Common myeloid progenitor, CD34-positive (primary cell): ENCODE measurements at regions not wholly inside any gene's neighbourhood (a gene's known extent, or its start where the extent isn't known, plus 50 kb on each side); places are given as distances from the start of the nearest gene placed in this dataset.

Experiments used
- CTCF ChIA-PET: fragments of 350-600 bp; sonication (Branson Sonifier 250); formaldehyde crosslinking; loops from one replicate; lab custom pipeline; 2021; ENCODE audit warnings: antibody characterized with exemption; lab: Charles Lee
- POLR2A ChIA-PET: fragments of 350-600 bp; sonication (Branson Sonifier 250); formaldehyde crosslinking; loops from one replicate; lab custom pipeline; 2021; ENCODE audit warnings: antibody characterized with exemption; lab: Charles Lee
- DNase-seq, 3 donors: peaks; one replicate each; pipeline versions ENCODE4 v3.0.0 to v3.0.0-alpha.2; 2013
- H3K27ac ChIP-seq, 2 experiments: 1 replicate in 1 of 2; 2 replicates in 1 of 2; pipeline ENCODE4 v1.7.0; 2013; ENCODE audit warnings: inconsistent platforms in 2 of 2, low read length in 2 of 2, mild to moderate bottlenecking in 2 of 2, low read depth in 1 of 2, moderate library complexity in 1 of 2; ENCODE audit not compliant: severe bottlenecking in 2 of 2, insufficient read depth in 1 of 2, poor library complexity in 1 of 2
- H3K27me3 ChIP-seq, 5 experiments: replicated peaks in 2 of 5; 1 replicate in 3 of 5; 2 replicates in 2 of 5; pipeline versions ENCODE4 v1.6.1 to v1.7.0; 2013; ENCODE audit warnings: low read length in 4 of 5, mild to moderate bottlenecking in 2 of 5, moderate library complexity in 2 of 5, inconsistent platforms in 1 of 5; ENCODE audit not compliant: insufficient read depth in 5 of 5, control insufficient read depth in 4 of 5
- H3K36me3 ChIP-seq, 4 experiments: 1 replicate in 2 of 4; 2 replicates in 2 of 4; pipeline versions ENCODE4 v1.6.1 to v1.7.0; 2013; ENCODE audit warnings: low read length in 3 of 4, control low read depth in 1 of 4, mild to moderate bottlenecking in 1 of 4; ENCODE audit not compliant: control insufficient read depth in 4 of 4, insufficient read depth in 4 of 4
- H3K4me1 ChIP-seq, 4 experiments: 1 replicate in 3 of 4; 2 replicates in 1 of 4; pipeline versions ENCODE4 v1.6.1 to v1.7.1; 2013; ENCODE audit warnings: low read length in 3 of 4, mild to moderate bottlenecking in 3 of 4, control low read depth in 1 of 4, inconsistent platforms in 1 of 4, moderate library complexity in 1 of 4; ENCODE audit not compliant: control insufficient read depth in 4 of 4, insufficient read depth in 4 of 4; ENCODE audit errors: control extremely low read depth in 1 of 4
- H3K4me3 ChIP-seq, 7 experiments: 1 replicate in 4 of 7; 2 replicates in 3 of 7; pipeline versions ENCODE4 v1.5.1 to v1.7.0; 2013; ENCODE audit warnings: mild to moderate bottlenecking in 7 of 7, low read length in 6 of 7, moderate library complexity in 6 of 7, inconsistent platforms in 2 of 7, low read depth in 2 of 7, control low read depth in 1 of 7; ENCODE audit not compliant: insufficient read depth in 4 of 7, control insufficient read depth in 1 of 7; ENCODE audit errors: extremely low read depth in 1 of 7
- H3K9me3 ChIP-seq, 5 experiments: 1 replicate in 4 of 5; 2 replicates in 1 of 5; pipeline versions ENCODE4 v1.6.1 to v1.7.1; 2013; ENCODE audit warnings: low read length in 4 of 5, mild to moderate bottlenecking in 2 of 5, inconsistent platforms in 1 of 5, low read depth in 1 of 5, moderate library complexity in 1 of 5; ENCODE audit not compliant: control insufficient read depth in 4 of 5, insufficient read depth in 2 of 5; ENCODE audit errors: control extremely low read depth in 1 of 5
- WGBS: methylation state at CpG from one replicate; pipeline ENCODE4 v1.1.5; 2013; ENCODE audit not compliant: insufficient coverage; 5-methylcytosine and 5-hydroxymethylcytosine counted together

GRCh38 chr9:115423646-115424045 is 305.7 kb upstream of the TNC start:
- no peaks in the 10 kb centered on the region for H3K36me3 ChIP-seq
- no peaks in the 10 kb centered on the region for H3K4me1 ChIP-seq
- no peaks in the 10 kb centered on the region for H3K27me3 ChIP-seq
- whole genome bisulfite sequencing = no CpG with 5 or more reads among the region's 3 CpGs
- ChIA-PET CTCF (no interaction called here), POLR2A (no interaction called here)
- H3K9me3 ChIP-seq = peaks cover 0 to 8% (median 0%) of the 10 kb centered on the region in 5 experiments
- no peak overlapping the region for H3K27ac ChIP-seq
- no peak for DNase-seq
- H3K4me3 ChIP-seq = no peak overlapping the region

- Histone ChIP-seq H3K27me3 (no peaks in the 10 kb centered on the region), H3K4me1 (no peaks in the 10 kb centered on the region), H3K9me3 (peaks cover 0 to 5% (median 0%) of the 10 kb centered on the region in 5 experiments), H3K36me3 (no peaks in the 10 kb centered on the region), H3K27ac (no peak overlapping the region), H3K4me3 (no peak overlapping the region)
- DNase-seq = no peak
- POLR2A ChIA-PET = no interaction called here
- CTCF ChIA-PET = no interaction called here
Observed at GRCh38 chr9:115425601-115426000, 307.6 kb upstream of the TNC start.

GRCh38 chr9:115437418-115437817 is 319.5 kb upstream of the TNC start:
- H3K36me3 ChIP-seq = no peaks in the 10 kb centered on the region
- H3K9me3 ChIP-seq = no peaks in the 10 kb centered on the region
- WGBS = no CpG with 5 or more reads among the region's 2 CpGs
- no peak overlapping the region for H3K4me3 ChIP-seq
- no peaks in the 10 kb centered on the region for H3K27me3 ChIP-seq
- ChIA-PET CTCF (no interaction called here), POLR2A (no interaction called here)
- no peak overlapping the region for H3K27ac ChIP-seq
- DNase-seq = no peak
- H3K4me1 ChIP-seq = no peaks in the 10 kb centered on the region

- 100% methylated on average over 3 of the region's 6 CpGs for WGBS
- H3K4me3 ChIP-seq = no peak overlapping the region
- no peak overlapping the region for H3K27ac ChIP-seq
- ChIA-PET POLR2A (no interaction called here), CTCF (no interaction called here)
- no peaks in the 10 kb centered on the region for H3K27me3 ChIP-seq
- H3K36me3 ChIP-seq = no peaks in the 10 kb centered on the region
- H3K4me1 ChIP-seq = no peaks in the 10 kb centered on the region
- DNase-seq = no peak
- no peaks in the 10 kb centered on the region for H3K9me3 ChIP-seq
Observed at GRCh38 chr9:115439641-115440040, 321.7 kb upstream of the TNC start.

- WGBS = 100% methylated on average over 1 of the region's 4 CpGs
- H3K27me3 ChIP-seq = no peaks in the 10 kb centered on the region
- no peak overlapping the region for H3K4me3 ChIP-seq
- ChIA-PET POLR2A (no interaction called here), CTCF (no interaction called here)
- no peak for DNase-seq
- H3K9me3 ChIP-seq = peaks cover 0 to under 1% (median 0%) of the 10 kb centered on the region in 5 experiments
- H3K4me1 ChIP-seq = no peaks in the 10 kb centered on the region
- no peaks in the 10 kb centered on the region for H3K36me3 ChIP-seq
- H3K27ac ChIP-seq = no peak overlapping the region
Observed at GRCh38 chr9:115442054-115442453, 324.1 kb upstream of the TNC start.

- WGBS = no CpG with 5 or more reads among the region's 2 CpGs
- CTCF ChIA-PET = no interaction called here
- no peak overlapping the region for H3K27ac ChIP-seq
- peaks cover 0 to 3% (median 0%) of the 10 kb centered on the region in 5 experiments for H3K9me3 ChIP-seq
- no peak for DNase-seq
- POLR2A ChIA-PET = no interaction called here
- no peak overlapping the region for H3K4me3 ChIP-seq
- H3K4me1 ChIP-seq = no peaks in the 10 kb centered on the region
- H3K36me3 ChIP-seq = no peaks in the 10 kb centered on the region
- no peaks in the 10 kb centered on the region for H3K27me3 ChIP-seq
Observed at GRCh38 chr9:115443890-115444289, 325.9 kb upstream of the TNC start.

- Histone ChIP-seq H3K4me1 (no peaks in the 10 kb centered on the region), H3K9me3 (peaks cover 0 to 3% (median 0%) of the 10 kb centered on the region in 5 experiments), H3K27me3 (no peaks in the 10 kb centered on the region), H3K27ac (no peak overlapping the region), H3K4me3 (no peak overlapping the region), H3K36me3 (no peaks in the 10 kb centered on the region)
- POLR2A ChIA-PET = interaction anchor here (0.6 kb wide), 2 partner anchors 60 to 1541 kb away, joined by 3 to 4 read pairs; no protein-coding TSS in a partner anchor
- WGBS = 65% methylated on average over 1 of the region's 3 CpGs
- CTCF ChIA-PET = no interaction called here
- no peak for DNase-seq
Observed at GRCh38 chr9:115444959-115445358, 327.0 kb upstream of the TNC start.
